GM19025 (cell line): ENCODE measurements at regions not wholly inside any gene's neighbourhood (a gene's known extent, or its start where the extent isn't known, plus 50 kb on each side); places are given as distances from the start of the nearest gene placed in this dataset.

ENCODE experiments used
- ATAC-seq: cut with Tn5 transposase; IDR thresholded peaks from one replicate; pipeline ENCODE4 v1.9.1; 2021; ENCODE audit warnings: mild to moderate bottlenecking, low read depth, moderate library complexity; ENCODE audit not compliant: unreplicated experiment

- no peak for ATAC-seq
These were observed 115.7 kb downstream of the RASSF9 start for GRCh38 chr12:85720308-85721033.

- ATAC-seq = no peak
These were observed 110.2 kb downstream of the RASSF9 start for GRCh38 chr12:85725991-85726390.

GRCh38 chr12:85733221-85733840 is 102.9 kb downstream of the RASSF9 start:
- ATAC-seq = no peak

- ATAC-seq = no peak
These were observed 102.2 kb downstream of the RASSF9 start for GRCh38 chr12:85733984-85734383.

GRCh38 chr12:85740186-85740585 is 96.0 kb downstream of the RASSF9 start:
- no peak for ATAC-seq

- no peak for ATAC-seq
These were observed 95.2 kb downstream of the RASSF9 start for GRCh38 chr12:85741046-85741445.

- ATAC-seq = no peak
These were observed 88.2 kb downstream of the RASSF9 start for GRCh38 chr12:85747941-85748495.
